Transverse colon (tissue), 4 donors: ENCODE measurements at regions not wholly inside any gene's neighbourhood (a gene's known extent, or its start where the extent isn't known, plus 50 kb on each side); places are given as distances from the start of the nearest gene placed in this dataset.

Experiments
- EP300 ChIP-seq: sonication (generic); formaldehyde crosslinking; IDR thresholded peaks from one replicate; pipeline ENCODE4 v1.6.1; 2017; ENCODE audit warnings: antibody characterized with exemption, low read depth
- POLR2A ChIP-seq: fragments of 450-650 bp; IDR thresholded peaks from one replicate; pipeline ENCODE4 v1.6.1; 2016; ENCODE audit warnings: antibody characterized with exemption, mild to moderate bottlenecking, moderate library complexity
- POLR2AphosphoS5 ChIP-seq, 3 donors: sonication (generic); formaldehyde crosslinking; IDR thresholded peaks; one replicate each; pipeline ENCODE4 v1.6.1; 2016; ENCODE audit warnings: antibody characterized with exemption in 3 of 3
- TF ChIP-seq, protein P1 (sequence below), 5 experiments: fragments of 200-600 bp in 3 of 5; fragments of 450-650 bp in 2 of 5; sonication (generic) in 3 of 5; IDR thresholded peaks; 1 replicate in 2 of 5; 2 replicates in 3 of 5; pipeline ENCODE4 v1.5.1; 2016 to 2017; ENCODE audit warnings: antibody characterized with exemption in 5 of 5, inconsistent platforms in 3 of 5, mild to moderate bottlenecking in 2 of 5, moderate library complexity in 1 of 5

- TF ChIP-seq, protein P1, sequence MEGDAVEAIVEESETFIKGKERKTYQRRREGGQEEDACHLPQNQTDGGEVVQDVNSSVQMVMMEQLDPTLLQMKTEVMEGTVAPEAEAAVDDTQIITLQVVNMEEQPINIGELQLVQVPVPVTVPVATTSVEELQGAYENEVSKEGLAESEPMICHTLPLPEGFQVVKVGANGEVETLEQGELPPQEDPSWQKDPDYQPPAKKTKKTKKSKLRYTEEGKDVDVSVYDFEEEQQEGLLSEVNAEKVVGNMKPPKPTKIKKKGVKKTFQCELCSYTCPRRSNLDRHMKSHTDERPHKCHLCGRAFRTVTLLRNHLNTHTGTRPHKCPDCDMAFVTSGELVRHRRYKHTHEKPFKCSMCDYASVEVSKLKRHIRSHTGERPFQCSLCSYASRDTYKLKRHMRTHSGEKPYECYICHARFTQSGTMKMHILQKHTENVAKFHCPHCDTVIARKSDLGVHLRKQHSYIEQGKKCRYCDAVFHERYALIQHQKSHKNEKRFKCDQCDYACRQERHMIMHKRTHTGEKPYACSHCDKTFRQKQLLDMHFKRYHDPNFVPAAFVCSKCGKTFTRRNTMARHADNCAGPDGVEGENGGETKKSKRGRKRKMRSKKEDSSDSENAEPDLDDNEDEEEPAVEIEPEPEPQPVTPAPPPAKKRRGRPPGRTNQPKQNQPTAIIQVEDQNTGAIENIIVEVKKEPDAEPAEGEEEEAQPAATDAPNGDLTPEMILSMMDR (IDR thresholded peaks at IDR 0.05), result no peak
- TF ChIP-seq POLR2AphosphoS5 (IDR thresholded peaks at IDR 0.05) (no peak), POLR2A (no peak), EP300 (no peak)
Observed at GRCh38 chr1:4462831-4463484, 191.5 kb upstream of the AJAP1 start.
